ENCODE measurements at regions not wholly inside any gene's neighbourhood (a gene's known extent, or its start where the extent isn't known, plus 50 kb on each side); places are given as distances from the start of the nearest gene placed in this dataset.

- TF ChIP-seq CTCF (IDR thresholded peaks at IDR 0.05) (no peak), EZH2 (IDR thresholded peaks at IDR 0.05; ENCODE audit: borderline replicate concordance, insufficient read depth, low read depth, low read length, poor library complexity, severe bottlenecking) (no peak)
These were observed 68.3 kb upstream of the DAZL start for GRCh38 chr3:16673530-16673929.
